Heart left ventricle (tissue), 13 donors: ENCODE measurements at regions not wholly inside any gene's neighbourhood (a gene's known extent, or its start where the extent isn't known, plus 50 kb on each side); places are given as distances from the start of the nearest gene placed in this dataset.

ENCODE experiments used
- CTCF ChIP-seq, 12 donors: fragments of 200-600 bp; sonication (generic) in 4 of 12; IDR thresholded peaks; one replicate each; pipeline versions ENCODE4 v1.5.0 to v1.8.0; 2018 to 2022; ENCODE audit warnings: antibody characterized with exemption in 12 of 12, mild to moderate bottlenecking in 5 of 12
- POLR2A ChIP-seq, 2 donors: fragments of 450-650 bp; IDR thresholded peaks; one replicate each; pipeline ENCODE4 v1.6.1; 2017; ENCODE audit warnings: antibody characterized with exemption in 2 of 2, mild to moderate bottlenecking in 2 of 2, moderate library complexity in 2 of 2
- donor health status: ischemic (EF 13 %, LVEDD 7.1; RV severe dilation, severe dysfunction).
- donor health status: DM: no; HTN: yes; CAD: no.
- donor health status: DM: no; HTN: no; CAD: no.
- donor health status: ischemic (EF 25% LVEDD 6.9; RV normal size, moderate dysfunction).
- donor health status: ischemic (EF 25% LVEDD 5.7; RV mildly dilated, moderate dysfunction).
- donor health status: ischemic (EF 35%, LVEDD 5.7; RV mildly dilated, moderate dysfunction).
- donor health status: nonischemic (EF 11% LVEDD 7.7; RV severe dilation, severe dysfunction).
- donor health status: DM: yes; HTN: yes; CAD: no.
- donor health status: PGD.
- donor health status: ischemic (EF 29% LVEDD 5.4; RV normal size, mild dysfunction).
- donor health status: nonischemic (EF 23%, LVEDD 6.1; RV moderate dilation, normal function).

GRCh38 chr1:94745742-94746141 is 74.4 kb upstream of the SLC44A3 start:
- TF ChIP-seq CTCF (IDR thresholded peaks at IDR 0.05) (no peak), POLR2A (IDR thresholded peaks at IDR 0.05) (no peak)
